ENCODE measurements at regions not wholly inside any gene's neighbourhood (a gene's known extent, or its start where the extent isn't known, plus 50 kb on each side); places are given as distances from the start of the nearest gene placed in this dataset.

GRCh38 chr12:65518771-65519170 lies 240.3 kb downstream of the MSRB3 start:
- TF ChIP-seq EP300 (IDR thresholded peaks at IDR 0.05) (no peak), CTCF (IDR thresholded peaks at IDR 0.05) (no peak)
